HG03439 (cell line): ENCODE measurements at regions not wholly inside any gene's neighbourhood (a gene's known extent, or its start where the extent isn't known, plus 50 kb on each side); places are given as distances from the start of the nearest gene placed in this dataset.

ENCODE experiments used
- ATAC-seq: cut with Tn5 transposase; IDR thresholded peaks from one replicate; pipeline ENCODE4 v1.9.1; 2021; ENCODE audit warnings: mild to moderate bottlenecking, moderate library complexity; ENCODE audit not compliant: unreplicated experiment

DNA sequence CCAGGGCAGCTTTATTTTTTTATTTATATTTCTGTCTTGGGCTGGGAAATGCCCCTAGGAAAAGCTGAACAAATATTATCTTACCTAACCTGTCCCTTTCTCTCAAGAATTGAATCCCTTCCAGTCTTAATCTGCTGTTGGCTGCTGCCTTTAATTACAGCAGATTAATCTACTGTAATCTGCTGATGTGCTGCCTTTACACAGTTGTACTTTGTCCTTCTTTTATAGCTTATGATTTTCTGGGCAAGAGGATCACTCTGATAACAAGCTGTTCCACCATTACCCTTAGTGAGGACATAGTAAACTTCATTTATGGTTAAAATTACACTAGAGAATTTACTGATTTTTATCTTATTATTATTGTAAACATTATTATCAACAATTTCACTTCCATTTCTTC is 234.5 kb upstream of the MAN1A1 start:
- ATAC-seq = no peak

DNA sequence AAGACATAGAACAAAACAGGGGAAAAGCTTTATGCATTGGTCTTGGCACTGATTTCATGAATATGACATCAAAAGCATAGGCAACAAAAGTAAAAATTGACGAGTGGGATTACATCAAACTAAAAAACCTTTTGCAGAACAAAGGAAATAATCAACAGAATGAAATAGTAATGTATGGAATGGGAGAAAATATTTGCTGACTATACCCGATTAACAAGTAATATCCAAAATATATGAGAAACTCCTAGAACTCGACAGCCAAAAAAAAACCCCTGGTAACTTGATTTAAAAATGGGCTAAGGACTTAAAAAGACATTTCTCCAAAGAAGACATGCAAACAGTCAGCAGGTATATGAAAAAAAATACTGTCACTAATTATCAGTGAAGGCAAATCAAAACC is 231.7 kb upstream of the MAN1A1 start:
- no peak for ATAC-seq

DNA sequence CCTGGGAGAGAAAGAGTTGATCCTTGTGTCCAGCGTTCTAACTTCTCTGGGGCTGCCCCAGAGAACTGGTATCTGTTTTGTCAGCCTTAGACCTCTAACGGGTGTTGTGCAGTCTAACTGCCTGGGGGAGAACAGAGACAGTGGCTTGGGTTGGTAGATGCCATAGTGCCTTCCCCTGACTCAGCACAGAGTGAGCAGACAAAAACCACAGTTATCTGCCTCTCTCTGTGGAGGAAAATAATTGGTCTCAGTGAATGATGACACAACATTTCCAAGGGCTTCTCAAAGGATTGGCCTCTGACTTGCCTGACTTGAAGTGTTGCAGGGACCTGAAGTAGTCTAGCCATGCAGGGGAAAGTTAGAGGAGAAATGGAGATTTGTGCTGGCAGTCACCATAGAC is 226.2 kb upstream of the MAN1A1 start:
- ATAC-seq = no peak

DNA sequence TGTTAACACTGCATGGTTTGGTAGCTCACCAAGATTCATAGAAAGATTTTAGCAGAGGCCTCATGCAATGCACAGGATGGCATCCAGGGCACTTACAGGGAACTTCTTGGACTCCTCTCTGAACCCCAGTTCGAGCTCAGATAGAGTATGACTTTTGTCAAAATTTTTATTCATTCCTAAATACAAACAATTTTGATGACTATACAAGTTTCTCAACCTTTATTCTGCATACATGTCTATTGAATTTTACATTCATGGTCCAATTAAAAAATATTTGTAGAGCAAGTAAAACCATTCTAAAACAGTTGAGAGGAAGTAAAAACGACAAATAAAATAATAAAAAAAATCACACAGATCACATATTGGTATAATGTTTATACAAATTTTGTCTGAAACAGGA is 219.0 kb upstream of the MAN1A1 start:
- no peak for ATAC-seq

DNA sequence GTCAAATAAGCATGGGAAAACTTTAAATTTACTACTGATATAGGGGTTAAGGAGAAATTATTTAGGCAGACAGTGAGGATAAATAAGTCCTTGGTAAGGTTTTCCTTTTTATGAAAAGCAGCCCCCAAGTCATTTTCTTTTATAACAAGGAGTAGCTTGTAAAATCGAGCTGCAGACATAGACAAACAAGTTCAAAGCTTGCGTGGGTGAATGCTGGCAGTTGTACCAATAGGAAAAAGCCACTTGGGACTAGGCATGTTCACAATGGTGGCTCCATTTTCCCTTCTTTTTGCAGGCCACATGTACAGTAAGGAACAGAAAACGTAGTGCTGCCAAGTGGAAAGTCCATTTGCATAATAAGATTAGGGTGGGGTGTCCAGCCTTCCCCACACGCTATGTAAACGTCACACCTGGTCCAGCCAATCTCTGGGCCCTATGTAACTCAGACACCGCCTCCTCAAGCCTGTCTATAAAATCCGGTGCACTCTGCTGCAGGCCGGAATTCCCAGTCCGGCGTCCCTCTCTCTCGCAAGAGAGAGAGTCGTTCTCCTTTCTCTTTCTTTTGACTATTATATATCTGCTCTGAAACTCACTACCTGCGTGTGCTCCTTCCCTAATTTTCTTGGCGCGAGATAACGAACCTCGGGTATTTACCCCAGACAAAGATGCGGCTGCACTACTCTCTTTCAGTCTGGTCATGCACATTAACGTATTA is 217.1 kb upstream of the MAN1A1 start:
- no peak for ATAC-seq

DNA sequence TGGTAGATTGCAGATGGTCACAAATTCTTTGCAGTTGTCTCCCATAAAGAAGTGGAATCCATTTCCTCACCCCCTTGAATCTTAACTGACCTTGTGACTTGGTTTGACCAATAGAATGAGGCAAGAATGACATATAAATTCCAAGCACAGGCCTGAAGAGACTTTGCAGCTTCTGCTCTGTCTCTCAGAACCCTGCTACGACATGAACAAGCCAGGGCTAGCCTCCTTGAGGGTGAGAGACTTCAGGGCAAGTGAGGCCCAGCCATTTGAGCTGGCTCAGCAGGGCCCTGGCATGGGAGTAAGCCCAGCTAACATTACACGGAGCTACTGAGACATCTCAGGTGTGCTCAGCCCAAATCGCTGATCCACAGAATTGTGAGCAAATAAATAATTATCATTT is 216.3 kb upstream of the MAN1A1 start:
- no peak for ATAC-seq

DNA sequence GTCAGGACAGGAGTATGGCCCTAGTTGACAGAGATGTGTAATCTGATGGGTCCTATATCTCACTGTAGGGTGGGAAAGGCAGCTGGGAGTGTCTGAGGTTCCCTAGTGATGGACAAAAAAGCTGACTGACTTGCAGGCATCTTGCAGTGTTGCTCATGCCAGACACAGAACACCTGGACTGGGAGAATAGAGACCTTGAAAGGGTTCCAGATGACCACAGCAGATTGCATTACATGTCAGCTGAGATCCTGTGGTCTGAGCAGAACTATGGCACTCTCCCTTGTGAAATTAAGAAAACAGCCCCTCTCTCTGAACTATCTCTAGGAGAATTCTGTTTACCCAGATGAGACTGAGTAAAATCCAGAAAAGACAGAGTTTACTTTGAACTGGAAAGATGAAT is 212.6 kb upstream of the MAN1A1 start:
- ATAC-seq = no peak

DNA sequence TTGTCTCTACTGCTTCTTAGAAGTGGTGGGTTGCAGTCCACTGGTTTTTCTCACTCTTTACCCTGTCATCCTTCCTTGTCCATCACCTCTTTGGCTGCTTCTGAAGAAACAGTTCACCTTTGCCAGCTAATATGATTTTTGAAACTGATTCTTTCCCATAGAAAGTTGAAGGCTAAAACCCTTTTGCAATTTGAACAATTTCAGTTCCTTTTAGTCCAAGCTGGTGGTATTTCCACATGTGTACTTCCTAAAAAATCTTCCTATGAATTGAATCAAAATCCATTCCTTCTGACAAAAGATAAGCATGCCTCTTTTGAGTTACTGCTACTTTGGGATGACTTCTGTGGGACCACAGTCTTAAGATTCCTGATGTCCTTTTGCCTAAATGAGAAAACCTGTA is 210.0 kb upstream of the MAN1A1 start:
- no peak for ATAC-seq

DNA sequence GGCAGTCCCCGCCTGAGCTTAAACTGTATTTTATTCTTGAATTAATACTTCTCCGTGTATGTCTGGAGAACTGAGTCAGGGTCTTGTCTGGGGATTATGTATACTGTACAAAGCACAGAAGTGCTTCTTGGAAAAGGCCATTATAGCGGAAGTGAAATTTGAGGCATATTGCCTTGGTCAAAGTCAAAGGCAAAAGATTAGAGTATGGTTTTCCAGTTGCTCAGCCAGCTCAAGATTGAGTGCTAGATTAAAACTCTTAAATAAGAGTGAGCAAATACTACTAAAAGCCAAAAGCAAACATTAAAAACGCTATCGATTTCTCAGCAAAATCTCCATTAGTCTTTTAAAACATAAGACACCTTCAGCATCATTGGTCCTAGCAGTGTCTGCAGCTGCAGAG is 207.7 kb upstream of the MAN1A1 start:
- ATAC-seq = no peak

DNA sequence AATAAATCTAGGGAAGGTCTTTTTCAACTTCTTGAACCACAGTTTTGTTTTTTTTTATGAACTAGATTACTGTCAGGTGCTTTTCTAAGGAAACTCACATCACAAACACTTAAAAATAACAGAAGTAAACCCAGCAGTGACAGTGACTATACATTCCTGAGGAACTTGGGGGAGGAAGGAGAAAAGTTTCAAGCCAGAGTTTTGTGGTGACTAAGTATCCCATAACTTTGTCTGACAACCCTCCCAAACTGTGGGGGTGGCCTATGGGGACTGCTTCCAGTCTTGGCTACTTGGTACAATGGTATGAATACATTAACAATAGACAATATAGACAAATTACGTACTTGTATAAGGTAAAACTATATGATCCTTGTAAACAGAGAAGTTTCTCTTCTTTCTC is 202.5 kb upstream of the MAN1A1 start:
- ATAC-seq = no peak

DNA sequence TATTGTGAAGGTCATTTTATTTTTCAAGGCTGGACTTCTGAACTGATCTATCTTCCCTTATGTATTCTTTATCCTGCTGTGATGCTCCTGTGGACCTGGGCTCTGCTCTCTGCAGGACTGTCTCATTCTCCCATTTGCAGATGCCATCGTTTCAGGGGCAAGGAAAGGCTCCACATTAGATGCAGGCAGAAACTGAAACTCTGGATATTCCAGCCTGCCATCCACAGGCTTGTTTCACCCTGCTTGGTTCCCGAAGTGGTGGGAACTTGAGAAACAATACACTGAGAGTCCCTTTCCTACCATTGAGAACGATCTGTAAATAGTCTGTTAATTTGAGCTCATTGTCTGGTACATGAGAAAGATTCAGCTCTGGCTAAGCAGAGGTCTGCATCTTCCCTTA is 197.5 kb upstream of the MAN1A1 start:
- no peak for ATAC-seq

DNA sequence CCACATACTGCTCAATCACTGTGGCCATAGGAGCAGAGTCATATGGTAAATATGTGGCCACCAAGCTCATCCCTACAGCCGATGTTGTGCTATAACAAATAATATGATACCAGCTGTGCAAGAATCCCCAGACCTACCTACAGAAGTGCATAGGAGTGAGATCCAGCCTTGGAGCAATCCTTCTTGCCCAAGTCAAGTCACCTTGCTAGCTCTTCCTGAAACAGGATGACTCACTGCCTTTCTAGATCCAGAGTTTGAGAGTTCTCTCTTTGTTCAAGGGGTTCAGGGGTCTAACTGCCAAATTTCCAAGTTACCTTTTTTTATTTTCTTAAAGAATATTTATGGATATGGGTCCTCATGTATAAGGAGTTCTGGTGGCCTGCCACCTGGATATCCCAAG is 195.7 kb upstream of the MAN1A1 start:
- ATAC-seq = no peak

DNA sequence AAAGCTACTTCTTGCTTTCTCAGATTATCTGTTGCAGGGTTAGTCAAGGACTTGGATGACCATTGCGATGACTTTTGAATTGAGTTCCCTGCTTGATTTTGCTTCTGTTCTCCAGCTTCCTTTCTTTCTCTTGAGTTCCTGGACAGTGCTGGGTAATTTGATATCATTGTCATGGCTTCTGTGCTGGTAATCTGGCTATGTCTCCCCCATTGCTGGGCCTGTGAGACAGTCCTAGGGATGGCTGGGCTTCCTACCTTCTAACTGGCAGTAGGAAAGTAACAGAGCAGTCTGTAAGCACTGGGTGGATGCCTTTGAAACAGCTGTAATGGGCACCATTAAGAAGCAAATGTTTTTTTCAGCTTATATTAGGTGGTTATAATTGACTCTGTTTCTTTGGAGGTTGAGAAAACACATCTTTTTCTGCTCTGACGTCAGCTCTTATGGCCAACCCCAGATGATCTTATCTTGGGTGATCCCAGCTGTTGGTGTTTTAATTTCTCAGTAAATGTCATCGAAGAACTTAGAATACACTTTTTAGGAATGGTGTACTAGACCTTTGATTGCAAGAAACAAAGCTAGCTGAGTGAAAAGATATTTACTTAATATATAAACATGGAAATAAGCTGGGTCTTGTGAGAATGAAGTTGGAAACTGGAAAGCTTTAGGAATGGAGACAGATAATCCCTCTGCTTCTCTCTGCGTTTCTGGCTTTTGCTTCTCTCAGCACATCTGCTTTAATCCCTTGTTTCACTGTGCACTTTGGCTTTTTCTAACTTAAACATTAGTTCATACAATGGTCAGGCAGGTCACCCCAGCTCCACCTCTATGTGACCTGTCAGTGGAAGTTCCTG is 195.0 kb upstream of the MAN1A1 start:
- ATAC-seq = no peak

DNA sequence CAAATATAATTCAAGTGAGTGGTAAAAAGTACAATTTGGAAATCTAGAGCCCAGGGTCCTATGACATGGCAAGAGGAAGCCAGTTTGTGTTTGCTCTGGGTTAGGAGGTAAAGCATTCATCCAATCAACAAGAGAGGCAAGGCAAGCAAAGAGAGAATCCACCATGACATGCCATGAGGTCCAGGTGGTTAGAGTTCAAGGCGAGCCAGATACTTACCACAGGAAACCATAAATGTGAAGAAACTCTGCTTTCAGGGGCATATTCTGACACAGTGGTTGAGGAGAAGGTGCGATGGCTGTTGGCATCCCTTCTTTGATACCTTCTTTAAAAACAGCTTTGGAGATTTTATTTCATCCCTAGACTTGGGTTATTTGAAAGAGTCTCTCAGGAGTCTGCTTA is 193.8 kb upstream of the MAN1A1 start:
- no peak for ATAC-seq

DNA sequence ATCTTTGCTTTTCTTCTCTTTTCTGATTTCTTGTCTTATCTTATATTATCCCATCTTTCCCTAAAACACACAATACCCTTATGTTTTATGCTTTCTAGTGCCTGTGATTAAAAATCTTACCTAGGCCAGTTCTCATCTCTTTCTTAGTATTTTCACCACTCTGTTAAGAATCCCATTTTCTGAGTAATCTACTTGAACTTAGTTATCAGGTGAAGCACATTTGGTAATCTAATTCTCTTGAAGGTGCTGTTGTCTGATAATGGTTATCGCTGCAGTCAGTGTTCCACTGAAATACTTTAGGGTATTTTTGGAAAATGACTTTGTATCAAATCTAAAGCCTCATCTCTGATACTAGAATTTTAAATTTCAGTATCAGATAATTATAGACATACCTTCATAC is 192.5 kb upstream of the MAN1A1 start:
- ATAC-seq = no peak

DNA sequence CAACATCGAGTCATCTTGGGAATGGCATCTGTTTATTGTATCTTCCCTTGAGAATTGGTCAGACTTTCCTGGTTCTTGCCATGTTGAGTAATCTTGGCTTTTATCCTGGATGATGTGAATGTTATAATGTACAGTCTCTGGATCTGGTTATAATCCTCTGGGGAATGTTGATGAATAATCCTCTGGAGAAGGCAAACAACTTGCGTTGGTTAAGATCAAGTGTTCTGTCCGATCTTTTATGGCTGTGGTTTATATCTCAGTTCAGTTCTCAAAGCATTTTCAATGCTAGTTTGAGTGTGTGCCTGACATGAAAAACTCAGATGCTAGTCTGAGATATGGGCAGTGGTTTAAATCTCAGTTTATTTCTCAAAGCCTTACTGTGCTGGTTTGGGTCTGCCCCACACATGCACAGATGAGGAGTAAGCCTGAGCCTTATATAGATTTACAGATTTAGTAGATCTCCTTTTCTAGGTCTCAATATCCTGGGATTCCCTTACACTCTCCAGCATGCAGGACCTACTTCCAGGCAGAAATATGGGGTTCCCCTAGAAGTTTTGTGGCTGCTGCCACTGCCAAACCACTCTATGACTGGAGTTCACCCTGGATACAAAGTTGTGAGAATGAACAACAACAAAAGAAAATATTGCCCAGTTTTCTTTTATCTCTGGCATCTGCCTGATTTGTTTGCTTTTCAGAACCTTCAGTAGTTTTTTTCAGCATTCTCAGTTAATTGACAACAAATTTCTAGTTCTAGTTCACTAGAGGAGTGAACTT is 191.8 kb upstream of the MAN1A1 start:
- no peak for ATAC-seq

DNA sequence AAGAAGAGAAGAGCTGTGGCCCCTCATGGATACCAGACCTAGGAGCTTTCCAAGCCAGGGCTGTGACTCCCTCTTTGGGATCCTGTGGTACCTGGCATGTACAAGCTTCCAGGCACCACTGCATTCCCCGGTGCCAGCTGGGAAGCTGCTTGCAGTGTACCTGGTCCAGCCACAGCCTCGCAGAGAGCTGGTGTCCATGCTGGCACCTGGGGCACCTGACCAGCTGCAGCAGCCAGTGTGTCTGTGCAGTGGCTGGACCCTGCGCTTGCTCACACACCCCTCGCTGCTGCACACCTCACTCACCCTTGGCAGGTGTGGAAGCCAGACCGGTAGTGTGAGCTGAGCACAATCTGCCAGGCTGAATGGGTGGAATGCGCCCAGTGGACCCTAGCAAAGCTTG is 190.9 kb upstream of the MAN1A1 start:
- ATAC-seq = no peak

DNA sequence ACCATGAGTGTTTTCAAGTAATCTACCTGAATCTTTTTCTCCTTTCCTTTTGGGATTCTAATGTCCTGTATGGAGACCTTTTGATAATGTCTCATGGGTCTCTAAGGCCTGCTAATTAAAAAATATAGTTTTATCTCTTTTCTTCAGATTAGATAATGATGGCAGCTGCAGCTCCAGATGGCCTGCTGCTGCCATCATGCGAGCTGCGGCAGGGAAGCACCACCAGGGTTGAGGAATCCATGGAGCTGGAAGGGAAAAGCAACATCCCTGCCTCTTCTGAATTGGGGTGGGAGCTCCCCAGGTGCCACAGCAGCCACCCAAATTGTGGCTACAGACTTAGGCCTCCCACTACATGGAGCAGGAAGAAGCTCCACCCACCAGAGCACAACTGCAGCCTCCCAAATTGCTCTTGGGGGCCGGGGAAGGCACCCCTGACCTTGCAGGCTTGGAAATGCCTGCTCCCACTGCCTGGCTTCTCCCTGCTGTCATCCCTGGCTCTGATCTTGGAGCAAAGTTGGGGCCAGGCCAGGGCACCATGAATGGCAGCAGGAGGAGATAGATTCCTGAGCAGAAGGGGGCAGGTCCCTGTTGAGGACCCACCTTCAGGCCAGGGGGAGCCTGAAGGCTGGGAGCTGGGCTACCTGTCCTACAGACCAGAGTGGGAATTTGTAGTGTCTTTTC is 189.6 kb upstream of the MAN1A1 start:
- no peak for ATAC-seq

DNA sequence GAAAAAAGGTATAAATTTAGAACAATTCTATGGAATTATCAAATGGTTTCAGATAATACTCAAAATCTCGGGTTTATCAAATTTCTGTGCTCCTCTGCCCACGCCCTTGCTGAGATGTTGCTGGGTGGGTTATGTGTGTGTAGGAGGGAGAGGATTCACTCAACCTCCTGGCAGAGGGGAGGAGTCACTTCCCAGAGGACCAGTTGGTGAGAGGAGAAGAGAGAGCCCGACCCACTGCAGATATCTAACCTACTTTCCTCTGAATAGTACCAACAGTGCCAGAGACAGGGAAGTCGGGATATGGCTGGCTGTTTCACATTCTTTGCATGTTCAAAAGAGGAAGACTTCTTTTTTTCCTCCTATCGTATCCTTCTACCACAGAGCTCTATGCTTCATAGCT is 187.1 kb upstream of the MAN1A1 start:
- ATAC-seq = no peak

DNA sequence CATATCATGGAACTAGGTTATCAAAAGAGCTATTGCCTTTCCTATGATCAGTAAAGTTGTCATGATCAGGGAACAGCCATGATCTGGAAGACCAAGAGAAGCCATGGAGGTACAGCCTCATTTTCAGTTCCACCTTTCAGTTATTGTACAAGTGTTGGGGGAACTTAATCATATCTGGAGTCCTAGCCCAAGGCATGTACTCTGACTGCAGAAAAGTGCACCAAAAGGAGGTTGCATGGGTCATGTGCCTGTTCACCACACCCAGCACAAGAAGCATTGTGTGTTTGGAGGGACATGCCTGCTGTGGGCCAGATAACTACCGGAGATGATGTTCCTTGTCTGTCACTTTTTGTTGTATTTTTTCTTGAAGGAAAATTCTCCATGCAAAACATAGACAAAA is 185.8 kb upstream of the MAN1A1 start:
- ATAC-seq = no peak

DNA sequence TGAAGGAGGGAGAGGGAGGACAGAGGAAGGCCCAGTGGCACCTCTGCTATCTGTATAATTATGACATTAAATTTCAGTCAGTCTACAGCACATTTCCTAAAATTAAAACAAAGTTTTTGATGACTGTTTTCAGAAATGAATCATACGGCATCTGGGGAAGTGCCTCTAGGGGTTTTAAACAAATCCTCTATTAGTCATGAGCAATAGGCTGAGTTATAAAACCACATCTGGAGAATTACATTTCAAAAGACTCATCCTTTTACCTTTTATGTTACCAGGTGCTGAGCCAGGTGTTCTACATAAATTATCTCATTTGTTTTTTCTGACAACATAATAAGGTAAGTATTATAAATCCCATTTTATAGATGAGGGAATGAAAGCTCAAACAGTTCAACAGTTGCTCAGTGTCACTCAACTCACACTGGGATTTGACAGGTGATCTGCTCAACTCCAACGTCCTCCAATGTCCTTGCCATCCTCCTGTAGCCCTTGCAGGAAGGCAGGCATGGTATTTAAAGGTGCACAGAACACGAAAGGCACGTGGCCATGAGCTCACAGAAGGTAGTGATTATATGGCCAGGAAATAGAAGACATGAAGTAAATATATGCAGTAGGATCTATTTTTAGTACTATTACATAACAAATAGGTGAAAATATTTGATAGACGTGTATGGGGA is 184.2 kb upstream of the MAN1A1 start:
- peak; percentile 67 for ATAC-seq
